ENCODE measurements at regions not wholly inside any gene's neighbourhood (a gene's known extent, or its start where the extent isn't known, plus 50 kb on each side); places are given as distances from the start of the nearest gene placed in this dataset.

GRCh38 chr13:86201477-86201876, 402.3 kb upstream of the SLITRK6 start:
- DNase-seq, result no peak

GRCh38 chr13:86193281-86193680, 394.1 kb upstream of the SLITRK6 start:
- no peak for DNase-seq

- DNase-seq, result no peak
These were observed 389.0 kb upstream of the SLITRK6 start for GRCh38 chr13:86188170-86188569.

GRCh38 chr13:86185636-86186035, 386.4 kb upstream of the SLITRK6 start:
- no peak for DNase-seq

- DNase-seq, result no peak
These were observed 385.9 kb upstream of the SLITRK6 start for GRCh38 chr13:86185107-86185506.

GRCh38 chr13:86174622-86175021, 375.4 kb upstream of the SLITRK6 start:
- DNase-seq, result no peak

GRCh38 chr13:86172961-86173360, 373.7 kb upstream of the SLITRK6 start:
- no peak for DNase-seq

- DNase-seq, result no peak
These were observed 362.0 kb upstream of the SLITRK6 start for GRCh38 chr13:86161257-86161656.

- no peak for DNase-seq
These were observed 356.5 kb upstream of the SLITRK6 start for GRCh38 chr13:86155756-86156155.

- no peak for DNase-seq
These were observed 342.9 kb upstream of the SLITRK6 start for GRCh38 chr13:86142080-86142479.

- no peak for DNase-seq
These were observed 336.6 kb upstream of the SLITRK6 start for GRCh38 chr13:86135856-86136255.

GRCh38 chr13:86121881-86122280, 322.7 kb upstream of the SLITRK6 start:
- no peak for DNase-seq

- no peak for DNase-seq
These were observed 309.9 kb upstream of the SLITRK6 start for GRCh38 chr13:86109107-86109506.

GRCh38 chr13:86108334-86108733, 309.1 kb upstream of the SLITRK6 start:
- no peak for DNase-seq

GRCh38 chr13:86098511-86098910, 299.3 kb upstream of the SLITRK6 start:
- no peak for DNase-seq

GRCh38 chr13:86095351-86095750, 296.1 kb upstream of the SLITRK6 start:
- no peak for DNase-seq

GRCh38 chr13:86090181-86090580, 291.0 kb upstream of the SLITRK6 start:
- no peak for DNase-seq

- no peak for DNase-seq
These were observed 288.0 kb upstream of the SLITRK6 start for GRCh38 chr13:86087244-86087643.

- DNase-seq, result no peak
These were observed 286.7 kb upstream of the SLITRK6 start for GRCh38 chr13:86085890-86086289.

- DNase-seq, result no peak
These were observed 282.9 kb upstream of the SLITRK6 start for GRCh38 chr13:86082121-86082520.

GRCh38 chr13:86080340-86080995, 281.2 kb upstream of the SLITRK6 start:
- DNase-seq, result no peak

GRCh38 chr13:86066611-86067365, 267.6 kb upstream of the SLITRK6 start:
- no peak for DNase-seq

GRCh38 chr13:86052141-86052540, 252.9 kb upstream of the SLITRK6 start:
- no peak for DNase-seq

Data from dermis blood vessel endothelial cell (primary cell).